ENCODE measurements at regions not wholly inside any gene's neighbourhood (a gene's known extent, or its start where the extent isn't known, plus 50 kb on each side); places are given as distances from the start of the nearest gene placed in this dataset.
"Not testable (repeated sequence)": the region's sequence is repeated elsewhere in the genome, so short reads cannot be mapped to it uniquely, and the experiment has no call there.

DNA sequence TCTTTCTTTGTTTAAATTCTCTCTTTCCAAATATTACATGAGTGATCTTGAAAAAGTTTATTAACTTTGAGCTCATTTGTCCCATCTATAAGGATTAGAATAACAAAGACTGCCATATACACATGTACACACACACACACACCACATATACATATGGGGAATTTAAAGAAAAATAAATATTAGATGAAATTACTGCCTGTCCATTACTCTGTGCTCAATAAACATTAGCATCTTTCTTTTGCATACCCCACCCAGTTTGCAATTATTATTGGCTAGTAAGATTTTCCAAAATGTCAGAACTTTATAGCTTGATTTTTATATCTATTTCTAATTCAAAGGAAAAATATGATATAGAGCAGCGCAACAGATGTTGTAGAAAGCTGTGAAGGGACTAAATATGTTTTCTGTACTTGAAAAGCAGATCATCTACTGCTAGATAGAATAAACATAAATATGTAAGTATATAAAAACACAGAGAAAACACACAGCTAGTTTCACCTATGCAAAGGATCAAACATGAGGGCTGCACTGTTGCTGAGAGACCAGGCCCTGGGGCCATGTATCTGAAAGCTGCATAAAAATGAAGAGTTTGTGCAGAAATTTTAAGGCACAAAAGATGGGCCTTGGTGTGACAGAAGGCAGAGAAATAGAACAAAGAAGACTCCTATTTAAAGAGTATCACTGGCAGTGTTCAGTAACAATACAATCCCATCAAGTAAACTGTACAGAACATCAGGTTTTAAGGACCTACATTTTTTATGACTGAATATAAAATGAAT lies 114.2 kb upstream of the NECTIN3 start:
- DNase-seq (ENCODE audit: low read depth in 4 of 4, low spot score in 3 of 4): no peak

DNA sequence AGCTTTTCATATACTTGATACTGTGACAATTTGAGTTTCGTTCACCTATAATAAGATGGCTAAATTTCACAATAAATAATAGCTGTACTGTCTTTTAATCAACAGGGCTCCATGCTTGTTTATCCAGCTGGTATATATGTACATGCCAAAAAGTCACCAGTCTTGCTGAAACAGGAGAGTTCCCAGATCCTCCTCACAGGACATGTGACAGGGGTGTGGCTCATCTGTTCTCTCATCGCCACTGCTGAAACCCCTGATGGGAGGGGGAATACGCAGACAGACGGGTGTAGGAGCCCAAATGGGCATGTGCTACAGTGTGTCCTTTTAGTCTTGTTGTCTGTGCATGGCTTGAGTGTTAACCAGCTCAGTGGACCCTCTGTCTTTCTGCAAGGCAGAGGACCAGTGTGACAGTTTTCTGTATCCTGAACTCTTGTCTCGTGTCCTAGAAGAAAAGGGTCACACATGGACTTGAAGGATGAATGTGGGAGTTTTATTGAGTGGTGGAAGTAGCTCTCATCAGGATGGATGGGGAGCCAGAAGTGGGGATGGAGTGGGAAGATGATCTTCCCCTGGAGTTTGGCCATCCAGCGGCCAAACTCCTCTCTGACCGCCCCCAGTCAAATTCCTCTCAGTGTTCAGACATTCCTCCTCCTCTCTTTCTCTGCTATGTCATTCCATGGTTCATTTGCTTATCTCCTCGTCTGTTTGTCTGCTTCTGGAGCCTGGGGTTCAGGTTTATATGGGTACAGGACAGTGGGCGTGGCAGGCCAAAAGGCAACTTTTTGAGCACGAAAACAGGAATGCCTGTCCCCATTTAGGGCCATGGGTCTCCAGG lies 113.1 kb upstream of the NECTIN3 start:
- no peak for DNase-seq (ENCODE audit: low read depth in 4 of 4, low spot score in 3 of 4)

DNA sequence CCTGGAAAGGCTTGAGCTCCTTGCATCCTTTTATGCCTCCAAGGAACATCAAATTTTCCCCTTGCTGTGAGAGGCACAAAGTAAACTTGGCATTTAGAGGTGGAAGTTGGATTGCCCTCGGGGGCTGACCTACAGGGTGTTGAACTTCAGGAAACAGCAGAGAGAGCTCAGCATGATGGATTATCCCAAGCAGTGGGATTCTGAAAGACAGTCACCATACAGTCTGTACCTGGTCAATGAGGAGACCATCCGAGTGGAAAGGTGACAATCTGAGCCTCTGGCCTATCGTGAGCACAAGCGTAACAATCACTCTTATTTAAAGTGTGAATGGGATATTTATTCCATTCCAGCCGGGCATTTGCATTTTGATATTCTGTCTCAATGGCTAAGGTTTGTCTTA lies 105.6 kb upstream of the NECTIN3 start:
- no peak for DNase-seq (ENCODE audit: low read depth in 4 of 4, low spot score in 3 of 4)

DNA sequence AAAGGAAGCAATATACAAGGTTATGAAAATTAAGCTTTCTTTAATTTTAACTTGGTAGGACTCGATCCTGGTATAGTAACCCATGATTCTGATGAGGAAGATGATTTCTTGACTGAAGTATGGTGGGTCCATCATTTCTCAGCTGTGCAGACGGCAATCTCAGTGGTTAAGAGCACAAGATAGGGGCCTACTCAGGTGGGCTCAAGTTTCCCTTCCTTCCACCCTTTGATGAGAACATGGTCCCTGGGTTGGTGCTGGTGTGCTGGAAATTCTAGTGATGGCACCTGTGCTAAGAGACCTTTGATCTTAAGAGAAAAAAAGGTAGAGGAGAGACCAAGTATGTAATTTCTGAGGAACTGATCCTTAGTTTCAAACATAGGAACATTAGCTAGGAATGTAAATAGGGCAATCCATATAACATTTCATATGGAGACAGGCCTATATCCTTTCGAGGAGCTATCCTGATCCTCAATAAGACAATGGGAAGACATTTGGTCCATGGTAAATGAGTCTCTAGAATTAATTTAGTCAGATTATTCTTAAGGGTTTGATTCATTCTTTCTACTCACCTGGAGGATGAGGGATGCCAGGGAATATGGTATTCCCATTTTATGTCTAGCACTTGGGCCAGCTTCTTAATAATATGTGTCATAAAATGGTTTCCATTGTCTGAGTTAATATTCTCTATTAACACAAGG lies 104.5 kb upstream of the NECTIN3 start:
- DNase-seq (ENCODE audit: low read depth in 4 of 4, low spot score in 3 of 4): no peak

DNA sequence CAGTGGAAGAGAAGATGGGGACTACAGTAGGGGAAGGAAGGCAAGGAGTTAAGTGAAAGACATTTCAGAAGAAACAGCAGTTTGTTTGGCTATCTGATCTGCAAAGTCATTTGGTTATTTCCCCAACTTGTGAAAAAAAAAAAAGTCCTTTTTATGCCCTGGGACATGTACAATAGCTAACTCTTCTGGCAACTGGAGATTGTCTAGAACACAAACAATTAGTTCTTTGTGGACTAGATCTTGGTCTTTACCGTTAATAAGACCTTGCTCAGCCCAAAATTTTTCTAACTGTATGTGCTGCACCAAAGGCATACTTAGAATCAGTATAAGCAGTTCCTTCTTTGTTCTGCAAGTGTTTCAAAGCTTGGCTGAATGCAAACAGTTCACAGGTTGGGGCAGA lies 103.5 kb upstream of the NECTIN3 start:
- DNase-seq (ENCODE audit: low read depth in 4 of 4, low spot score in 3 of 4): no peak

DNA sequence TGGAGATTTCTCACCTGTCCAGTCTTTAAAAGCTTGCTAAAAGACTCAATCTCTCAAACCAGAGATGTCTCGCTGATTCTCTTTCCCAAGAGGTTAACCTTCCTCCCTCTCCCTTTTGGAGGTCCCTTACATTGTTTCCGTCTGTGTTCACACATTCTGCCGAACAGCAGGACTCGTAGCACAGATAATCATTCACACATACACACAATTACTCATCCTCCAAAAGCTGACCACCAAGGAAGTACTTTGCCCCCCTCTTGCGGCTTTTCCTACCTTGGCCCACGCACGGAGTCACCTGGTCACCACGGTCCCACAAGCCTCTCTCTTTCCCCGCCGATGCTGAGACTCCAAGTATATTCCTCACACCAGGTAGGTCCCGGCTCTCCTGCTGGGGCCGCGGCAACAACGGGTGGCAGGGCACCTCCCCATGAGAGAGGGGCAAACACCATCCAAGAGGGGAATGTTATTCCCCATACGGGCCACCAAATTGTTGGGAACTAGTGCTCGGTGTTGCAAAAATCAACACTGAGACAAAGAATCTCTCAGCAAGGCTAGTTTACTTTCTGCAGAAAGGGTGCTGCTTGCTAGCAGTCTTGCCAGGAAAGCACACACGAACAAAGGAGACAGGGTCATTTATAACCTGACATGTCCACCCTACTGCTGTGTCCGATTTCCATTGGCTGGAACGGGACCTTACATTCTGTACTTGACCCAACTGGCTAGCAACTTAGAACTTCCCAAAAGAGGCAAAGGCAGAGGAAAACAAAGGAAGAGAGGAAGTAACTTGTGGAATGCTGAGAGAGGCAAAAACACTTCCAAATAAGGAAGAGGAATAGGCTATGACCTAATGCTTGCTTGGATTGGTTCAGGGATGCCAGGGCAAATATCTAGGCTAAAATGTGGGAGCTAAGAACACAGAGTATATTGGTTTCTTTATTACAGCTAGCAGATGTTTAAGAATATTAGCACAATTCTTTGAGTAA lies 102.1 kb upstream of the NECTIN3 start:
- DNase-seq (ENCODE audit: low read depth in 4 of 4, low spot score in 3 of 4): no peak

DNA sequence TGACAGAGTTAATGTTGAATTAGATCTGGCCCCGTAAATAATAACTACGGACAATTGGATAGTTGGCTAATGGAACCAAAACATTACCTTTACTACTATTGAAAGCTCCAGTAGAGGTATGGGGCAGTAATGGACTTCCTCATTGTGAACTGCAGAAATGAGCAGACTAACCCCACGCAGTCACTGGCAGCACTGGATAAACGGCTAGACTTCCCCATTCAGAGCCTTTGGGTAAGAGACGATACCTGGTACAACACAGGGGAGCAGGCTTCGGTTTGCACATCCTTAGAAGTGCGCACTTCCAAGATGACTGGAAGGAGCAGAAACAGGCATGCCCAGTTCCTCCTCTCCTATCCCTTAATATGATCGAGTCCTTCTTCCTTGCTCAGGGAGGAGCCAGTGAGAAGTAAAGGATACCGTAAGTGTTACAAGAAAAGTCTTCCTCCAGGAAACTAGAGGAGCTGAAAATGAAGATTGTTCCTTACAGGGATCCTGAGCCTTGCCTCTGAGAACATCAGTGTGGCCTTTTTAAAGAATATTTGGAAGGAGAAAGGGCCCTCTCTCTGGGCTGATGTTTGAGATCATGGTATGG lies 100.5 kb upstream of the NECTIN3 start:
- no peak for DNase-seq (ENCODE audit: low read depth in 4 of 4, low spot score in 3 of 4)

DNA sequence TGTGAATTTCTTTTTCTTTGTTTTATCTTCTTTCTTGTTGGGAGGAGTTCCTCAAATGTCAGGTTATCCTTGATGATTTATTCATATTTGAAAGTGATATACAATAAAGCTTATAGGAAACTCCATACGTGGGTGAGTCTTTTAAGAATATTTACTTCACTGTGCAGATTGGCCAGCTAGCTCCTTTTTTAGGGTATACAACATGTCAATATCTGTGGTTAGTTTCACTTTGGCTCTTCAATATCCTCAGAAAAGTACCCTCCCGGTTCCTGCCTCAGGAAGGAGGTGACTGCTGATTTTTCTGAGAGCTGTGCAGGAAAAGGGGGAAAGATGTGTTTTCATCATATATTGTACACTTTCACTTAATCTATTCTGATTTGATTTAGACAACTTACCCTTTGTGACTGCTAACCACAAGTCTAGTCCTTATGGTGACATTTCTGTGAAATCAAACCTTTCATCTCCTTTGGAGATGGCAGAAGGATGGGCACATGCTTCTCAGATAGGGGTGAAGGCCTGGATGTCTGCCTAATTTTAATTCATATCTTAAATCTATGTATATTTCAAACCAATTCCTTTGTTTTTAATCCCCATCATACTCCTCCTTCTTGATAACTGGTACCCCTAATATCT lies 98.2 kb upstream of the NECTIN3 start:
- DNase-seq (ENCODE audit: low read depth in 4 of 4, low spot score in 3 of 4): no peak

DNA sequence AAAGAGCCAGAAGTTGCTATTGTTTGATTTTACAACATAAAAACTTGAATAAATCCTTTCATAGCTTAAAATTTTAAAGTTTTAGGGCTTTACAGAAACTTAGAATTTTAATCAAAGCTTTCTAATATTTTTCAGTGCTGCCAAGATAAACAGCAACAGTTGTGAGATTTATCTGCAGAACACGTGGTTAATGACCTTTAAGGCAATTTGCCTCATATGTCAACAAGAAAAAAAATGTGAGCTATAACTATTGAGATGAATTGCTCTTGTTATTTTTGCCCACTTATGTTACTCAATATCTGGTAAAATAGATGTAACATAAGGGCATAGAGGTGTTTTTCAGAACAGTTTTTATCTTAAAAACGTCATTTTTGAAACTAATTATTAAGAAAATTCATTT lies 96.7 kb upstream of the NECTIN3 start:
- DNase-seq (ENCODE audit: low read depth in 4 of 4, low spot score in 3 of 4): no peak

DNA sequence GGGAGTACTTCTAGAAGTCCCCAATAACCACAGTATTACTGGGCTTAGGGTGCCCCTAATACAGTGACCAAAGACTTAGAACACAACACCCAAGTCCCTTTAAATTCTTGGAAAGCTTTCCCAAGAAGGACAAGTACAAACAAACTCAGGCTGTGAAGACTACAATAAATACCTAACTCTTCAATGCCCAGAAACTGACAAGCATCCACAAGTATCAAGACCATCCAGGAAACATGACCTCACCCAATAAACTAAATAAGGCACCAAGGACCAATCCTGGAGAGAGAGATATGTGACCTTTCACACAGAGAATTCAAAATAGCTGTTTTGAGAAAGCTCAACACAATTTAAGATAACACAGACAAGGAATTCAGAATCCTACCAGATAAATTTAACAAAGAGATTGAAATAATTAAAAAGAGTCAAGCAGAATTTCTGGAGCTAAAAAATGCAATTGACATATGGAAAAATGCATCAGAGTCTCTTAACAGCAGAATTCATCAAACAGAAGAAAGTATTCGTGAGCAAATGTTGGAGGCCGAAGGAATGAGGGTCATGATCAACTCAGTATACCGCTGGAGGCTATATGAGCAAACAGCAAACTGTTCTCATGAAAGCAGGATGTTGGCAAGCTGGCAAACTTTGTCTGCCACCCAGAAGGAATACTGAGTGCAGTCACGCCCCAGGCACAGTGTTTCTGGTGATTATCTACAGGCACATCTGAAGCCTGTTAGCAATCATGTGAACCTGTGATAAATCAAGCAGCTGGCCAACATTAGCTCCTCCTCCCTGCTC lies 87.0 kb upstream of the NECTIN3 start:
- no peak for DNase-seq (ENCODE audit: low read depth in 4 of 4, low spot score in 3 of 4)

DNA sequence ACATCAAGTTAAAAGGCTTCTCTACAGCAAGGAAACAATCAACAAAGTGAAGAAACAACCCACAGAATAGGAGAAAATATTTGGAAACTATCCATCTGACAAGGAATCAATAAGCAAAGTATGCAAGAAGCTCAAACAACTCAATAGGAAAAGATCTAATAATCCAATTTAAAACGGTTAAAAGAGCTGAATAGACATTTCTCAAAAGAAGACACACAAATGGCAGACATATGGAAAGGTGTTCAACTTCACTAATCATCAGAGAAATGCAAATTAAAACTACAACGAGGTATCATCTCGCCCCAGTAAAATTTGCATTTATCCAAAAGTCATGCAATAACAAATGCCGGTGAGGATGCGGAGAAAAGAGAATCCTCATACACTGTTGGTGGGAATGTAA lies 82.2 kb upstream of the NECTIN3 start:
- no peak for DNase-seq (ENCODE audit: low read depth in 4 of 4, low spot score in 3 of 4)

DNA sequence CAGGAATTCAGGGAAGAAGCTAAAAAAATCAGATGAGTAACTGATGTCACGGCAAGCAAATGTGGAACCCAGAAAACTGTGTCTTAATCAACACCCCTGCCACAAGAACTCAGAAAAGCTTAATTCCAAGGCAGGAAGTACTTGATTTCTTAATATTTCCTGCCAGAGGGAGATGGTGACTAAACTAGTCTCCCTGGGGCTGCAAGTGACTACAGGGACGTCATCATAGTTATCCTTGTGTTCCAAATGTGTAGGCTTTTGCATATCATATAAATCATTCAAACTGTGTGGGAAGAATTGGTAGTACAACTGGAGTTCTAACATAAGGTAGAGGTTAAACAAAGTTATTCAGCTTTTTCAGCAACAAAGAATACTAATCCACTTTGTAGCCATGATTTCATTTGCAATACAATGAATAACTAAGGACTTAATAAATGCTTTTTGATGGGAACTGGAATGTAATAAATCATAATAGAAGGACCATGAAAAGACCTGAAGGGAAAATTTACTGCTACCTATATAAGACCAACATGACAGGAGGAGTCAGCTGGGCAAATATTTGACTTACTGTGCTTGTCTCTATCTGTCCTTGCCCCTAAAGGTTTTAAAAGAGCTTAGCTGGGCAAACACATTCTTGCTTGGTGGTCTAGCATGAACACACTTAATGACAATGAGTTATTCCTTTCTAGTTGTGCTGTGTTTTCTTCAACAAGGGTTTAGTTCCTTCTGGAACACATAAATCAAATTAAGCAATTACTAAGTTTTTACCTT lies 76.0 kb upstream of the NECTIN3 start:
- DNase-seq (ENCODE audit: low read depth in 4 of 4, low spot score in 3 of 4): no peak

DNA sequence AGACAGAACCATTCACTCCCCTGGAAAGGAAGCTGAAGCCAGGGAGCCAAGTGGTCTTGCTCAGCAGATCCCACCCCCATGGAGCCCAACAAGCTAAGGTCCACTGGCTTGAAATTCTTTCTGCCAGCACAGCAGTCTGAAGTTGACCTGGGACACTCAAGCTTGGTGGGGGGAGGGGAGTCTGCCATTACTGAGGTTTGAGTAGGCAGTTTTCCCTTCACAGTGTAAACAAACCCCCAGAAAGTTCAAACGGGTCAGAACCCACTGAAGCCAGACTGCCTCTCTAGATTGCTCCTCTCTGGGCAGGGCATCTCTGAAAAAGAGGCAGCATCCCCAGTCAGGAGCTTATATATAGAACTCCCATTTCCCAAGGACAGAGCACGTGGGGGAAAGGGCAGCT lies 72.8 kb upstream of the NECTIN3 start:
- peak in 3 of 4 donors; percentile 2 to 14 (median 6) for DNase-seq (ENCODE audit: low read depth in 4 of 4, low spot score in 3 of 4)

DNA sequence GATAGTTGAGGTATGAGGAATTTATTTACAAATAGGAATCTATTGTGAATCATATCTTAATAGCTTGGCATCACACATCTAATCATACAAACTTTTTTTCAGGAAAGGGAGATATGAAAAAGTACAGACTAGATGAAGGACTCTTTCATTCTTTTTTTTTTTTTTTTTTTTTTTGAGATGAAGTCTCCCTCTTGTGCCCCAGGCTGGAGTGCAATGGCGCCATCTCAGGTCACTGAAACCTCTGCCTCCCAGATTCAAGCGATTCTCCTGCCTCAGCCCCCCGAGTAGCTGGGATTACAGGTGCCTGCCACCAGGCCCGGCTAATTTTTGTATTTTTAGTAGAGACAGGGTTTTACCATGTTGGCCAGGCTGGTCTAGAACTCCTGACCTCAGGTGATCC lies 65.1 kb upstream of the NECTIN3 start:
- not testable (repeated sequence) for DNase-seq (ENCODE audit: low read depth in 4 of 4, low spot score in 3 of 4)

DNA sequence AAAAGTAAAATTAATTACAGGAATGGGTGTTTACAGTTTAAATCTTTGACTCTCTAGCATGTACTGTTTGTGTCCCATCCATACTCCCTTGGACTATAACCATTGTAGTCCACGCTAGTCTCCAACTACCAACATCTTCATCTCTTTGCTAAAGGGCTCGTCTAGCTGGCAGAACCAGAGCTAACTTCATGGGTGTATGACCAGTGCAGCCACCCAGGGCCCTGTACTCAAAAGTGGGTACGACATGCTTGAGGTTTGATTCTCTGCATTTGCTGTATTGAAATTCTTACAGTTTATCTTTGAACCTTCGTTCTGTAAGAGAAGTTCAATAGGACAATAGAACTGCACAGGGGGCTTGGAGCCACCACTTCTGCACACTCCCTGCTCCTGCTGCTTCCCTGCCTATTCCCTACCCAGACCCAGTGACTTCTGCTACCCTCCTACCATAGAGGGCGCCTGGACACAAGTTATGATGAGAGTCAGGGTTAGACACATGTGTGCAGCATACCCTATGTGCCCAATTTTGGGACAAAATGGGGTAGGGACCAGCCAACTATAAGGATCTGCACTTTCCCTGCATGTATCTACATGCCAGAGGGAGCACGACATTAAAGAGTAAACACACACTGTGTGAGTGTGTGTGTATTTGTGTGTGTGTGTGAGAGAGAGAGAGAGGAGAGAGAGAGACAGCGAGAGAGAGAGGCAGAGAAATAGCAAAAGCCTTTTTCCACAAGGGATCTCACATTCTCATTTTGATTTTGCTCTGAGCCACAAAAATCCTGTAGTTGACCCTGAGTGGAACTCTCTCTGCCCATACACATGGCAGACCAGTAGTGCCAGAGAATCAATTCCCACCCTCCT lies 59.0 kb upstream of the NECTIN3 start:
- no peak for DNase-seq (ENCODE audit: low read depth in 4 of 4, low spot score in 3 of 4)

All from left renal pelvis (tissue), 4 donors.